Osteocyte (in vitro differentiated cells): ENCODE measurements at regions not wholly inside any gene's neighbourhood (a gene's known extent, or its start where the extent isn't known, plus 50 kb on each side); places are given as distances from the start of the nearest gene placed in this dataset.
A peak's percentile ranks its signal among the peaks of the same experiment; 100 is the strongest.
"Not testable (repeated sequence)": the region's sequence is repeated elsewhere in the genome, so short reads cannot be mapped to it uniquely, and the experiment has no call there.

Experiments used
- DNase-seq: peaks from one replicate; pipeline ENCODE4 v3.0.0; 2021; ENCODE audit warnings: mixed read lengths; ENCODE audit not compliant: unreplicated experiment; ENCODE audit errors: extremely low spot score
- H3K27ac Mint-ChIP-seq: one replicate; pipeline ENCODE4 v1.8.0; 2021; ENCODE audit warnings: mild to moderate bottlenecking, mixed read lengths; ENCODE audit not compliant: unreplicated experiment
- H3K27me3 Mint-ChIP-seq: one replicate; pipeline ENCODE4 v1.8.0; 2021; ENCODE audit warnings: mixed read lengths; ENCODE audit not compliant: unreplicated experiment
- H3K36me3 Mint-ChIP-seq: one replicate; pipeline ENCODE4 v1.8.0; 2021; ENCODE audit warnings: mixed read lengths; ENCODE audit not compliant: unreplicated experiment
- H3K4me1 Mint-ChIP-seq: one replicate; pipeline ENCODE4 v1.8.0; 2021; ENCODE audit warnings: mixed read lengths; ENCODE audit not compliant: unreplicated experiment
- H3K4me3 Mint-ChIP-seq: one replicate; pipeline ENCODE4 v1.8.0; 2021; ENCODE audit warnings: mild to moderate bottlenecking, moderate library complexity, mixed read lengths; ENCODE audit not compliant: unreplicated experiment
- H3K9me3 Mint-ChIP-seq: one replicate; pipeline ENCODE4 v1.8.0; 2021; ENCODE audit warnings: mixed read lengths; ENCODE audit not compliant: unreplicated experiment
- CTCF ChIP-seq: fragments of 200-600 bp; sonication (generic); IDR thresholded peaks from 2 replicates; pipeline ENCODE4 v1.5.0; 2021; ENCODE audit warnings: antibody characterized with exemption, mild to moderate bottlenecking, moderate library complexity

- Mint-ChIP-seq H3K4me3 (no peak overlapping the region), H3K36me3 (no peaks in the 10 kb centered on the region), H3K27ac (no peak overlapping the region), H3K4me1 (no peaks in the 10 kb centered on the region), H3K27me3 (peaks cover 6% of the 10 kb centered on the region), H3K9me3 (peaks cover 10% of the 10 kb centered on the region)
- no peak for DNase-seq
- TF ChIP-seq CTCF = peak; percentile 71
These were observed 124.6 kb upstream of the KCNAB1 start for GRCh38 chr3:155995525-155996370.

- no peaks in the 10 kb centered on the region for H3K36me3 Mint-ChIP-seq
- H3K4me3 Mint-ChIP-seq = no peak overlapping the region
- peaks cover 13% of the 10 kb centered on the region for H3K27me3 Mint-ChIP-seq
- TF ChIP-seq CTCF = no peak
- no peaks in the 10 kb centered on the region for H3K4me1 Mint-ChIP-seq
- H3K27ac Mint-ChIP-seq = no peak overlapping the region
- DNase-seq = no peak
- H3K9me3 Mint-ChIP-seq = peaks cover 10% of the 10 kb centered on the region
These were observed 123.5 kb upstream of the KCNAB1 start for GRCh38 chr3:155996882-155997281.

DNA sequence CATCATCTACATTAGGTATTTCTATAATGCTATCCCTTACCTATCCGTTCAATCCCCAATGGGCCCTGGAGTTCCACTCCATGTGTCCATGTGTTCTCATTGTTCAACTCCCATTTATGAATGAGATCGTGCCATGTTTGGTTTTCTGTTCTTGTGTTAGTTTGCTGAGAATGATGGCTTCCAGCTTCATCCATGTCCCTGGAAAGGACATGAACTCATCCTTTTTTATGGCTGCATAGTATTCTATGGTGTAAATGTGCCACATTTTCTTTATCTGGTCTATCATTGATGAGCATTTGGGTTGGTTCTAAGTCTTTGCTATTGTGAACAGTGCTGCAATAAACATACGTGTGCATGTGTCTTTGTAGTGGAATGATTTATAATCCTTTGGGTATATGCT is 122.2 kb upstream of the KCNAB1 start:
- not testable (repeated sequence) for H3K4me3 Mint-ChIP-seq, H3K4me1 Mint-ChIP-seq, DNase-seq, H3K36me3 Mint-ChIP-seq, H3K27ac Mint-ChIP-seq
- peaks cover 10% of the 10 kb centered on the region for H3K9me3 Mint-ChIP-seq
- peaks cover 20% of the 10 kb centered on the region for H3K27me3 Mint-ChIP-seq

GRCh38 chr3:156005736-156006135 is 114.6 kb upstream of the KCNAB1 start:
- no peaks in the 10 kb centered on the region for H3K9me3 Mint-ChIP-seq
- H3K4me1 Mint-ChIP-seq = no peaks in the 10 kb centered on the region
- TF ChIP-seq CTCF = no peak
- no peak overlapping the region for H3K4me3 Mint-ChIP-seq
- no peaks in the 10 kb centered on the region for H3K36me3 Mint-ChIP-seq
- peaks cover 21% of the 10 kb centered on the region for H3K27me3 Mint-ChIP-seq
- no peak for DNase-seq
- no peak overlapping the region for H3K27ac Mint-ChIP-seq

- Mint-ChIP-seq H3K27ac (no peak overlapping the region), H3K9me3 (no peaks in the 10 kb centered on the region), H3K4me1 (no peaks in the 10 kb centered on the region), H3K4me3 (no peak overlapping the region), H3K36me3 (no peaks in the 10 kb centered on the region), H3K27me3 (peaks cover 7% of the 10 kb centered on the region)
- no peak for DNase-seq
- peak; percentile 60 for TF ChIP-seq CTCF
These were observed 109.5 kb upstream of the KCNAB1 start for GRCh38 chr3:156010829-156011228.
